HepG2 (cell line): ENCODE measurements at regions not wholly inside any gene's neighbourhood (a gene's known extent, or its start where the extent isn't known, plus 50 kb on each side); places are given as distances from the start of the nearest gene placed in this dataset.

Experiments used
- ATAC-seq: fragments of 200-7000 bp; cut with Tn5 transposase; 3 replicates; pipeline ENCODE4 v1.9.1; 2020; ENCODE audit warnings: mild to moderate bottlenecking, moderate library complexity
- BruUV-seq: library from RNA; stranded (reverse); fragments of 400-500 nt; replicated peaks from 2 replicates; lab custom pipeline; 2021; lab: Mats Ljungman, UMichigan
- CTCF ChIA-PET: fragments of 300-600 bp; formaldehyde crosslinking; extraction: SDS; loops from one replicate; lab custom pipeline; 2021; ENCODE audit warnings: low total read pairs, inconsistent platforms, low intra/inter-chr PET ratio; lab: Yijun Ruan, JAX
- POLR2A ChIA-PET: fragments of 350-600 bp; sonication (Branson Sonifier 250); formaldehyde crosslinking; loops from one replicate; lab custom pipeline; 2020; ENCODE audit warnings: antibody characterized with exemption, inconsistent platforms; lab: Yijun Ruan, JAX
- DNase-seq: peaks from one replicate; pipeline ENCODE4 v3.0.0-alpha.2; 2015; ENCODE audit warnings: low spot score
- FAIRE-seq: peaks from 3 replicates; lab custom pipeline; 2011; peaks lifted over from hg19 to GRCh38; lab: Jason Lieb, UNC
- H2AFZ ChIP-seq: one replicate; pipeline ENCODE4 v1.6.1; 2011; ENCODE audit warnings: low read length, inconsistent platforms
- H3K27ac ChIP-seq: fragments of 300-600 bp; 3 replicates; pipeline ENCODE4 v1.8.0; 2011; ENCODE audit warnings: mixed run types, mild to moderate bottlenecking, mixed read lengths, low read length, inconsistent platforms; ENCODE audit not compliant: insufficient read depth; ENCODE audit errors: extremely low read length
- H3K27me3 ChIP-seq, 2 experiments: fragments of 200-600 bp in 1 of 2; 2 replicates in 1 of 2; 3 replicates in 1 of 2; pipeline versions ENCODE4 v1.6.0 to v1.8.0; 2011; ENCODE audit warnings: low read length in 2 of 2, mild to moderate bottlenecking in 2 of 2, moderate library complexity in 2 of 2, inconsistent platforms in 1 of 2; ENCODE audit not compliant: insufficient read depth in 2 of 2, control insufficient read depth in 1 of 2
- H3K36me3 ChIP-seq, 2 experiments: fragments of 200-600 bp in 1 of 2; replicated peaks in 1 of 2; 2 replicates in 1 of 2; 3 replicates in 1 of 2; pipeline versions ENCODE4 v1.5.1 to v1.8.0; 2011; ENCODE audit warnings: low read length in 2 of 2, inconsistent platforms in 1 of 2; ENCODE audit not compliant: insufficient read depth in 2 of 2, control insufficient read depth in 1 of 2
- H3K4me1 ChIP-seq: 2 replicates; pipeline ENCODE4 v1.5.1; 2012; ENCODE audit warnings: low read length, inconsistent platforms; ENCODE audit not compliant: insufficient read depth
- H3K4me2 ChIP-seq: 2 replicates; pipeline ENCODE4 v1.6.0; 2011; ENCODE audit warnings: low read depth, low read length, inconsistent platforms
- H3K4me3 ChIP-seq, 3 experiments: fragments of 200-600 bp in 1 of 3; sonication (generic), shearing (Covaris generic) in 1 of 3; replicated peaks in 1 of 3; 2 replicates each; pipeline ENCODE4 v1.5.1; 2011 to 2016; ENCODE audit warnings: low read length in 3 of 3, inconsistent platforms in 2 of 3, low read depth in 2 of 3, mild to moderate bottlenecking in 2 of 3, control low read depth in 1 of 3, mixed read lengths in 1 of 3; ENCODE audit not compliant: insufficient read depth in 1 of 3
- H3K79me2 ChIP-seq: one replicate; pipeline ENCODE4 v1.6.1; 2011; ENCODE audit warnings: low read length, inconsistent platforms; ENCODE audit not compliant: insufficient read depth
- H3K9ac ChIP-seq: 2 replicates; pipeline ENCODE4 v1.6.0; 2011; ENCODE audit warnings: mild to moderate bottlenecking, low read depth, low read length, inconsistent platforms; ENCODE audit not compliant: insufficient read depth
- H3K9me3 ChIP-seq: 2 replicates; pipeline ENCODE4 v1.5.1; 2012; ENCODE audit warnings: mild to moderate bottlenecking, low read length
- H4K20me1 ChIP-seq: 2 replicates; pipeline ENCODE4 v1.6.0; 2011; ENCODE audit warnings: inconsistent platforms, mild to moderate bottlenecking, low read length, moderate library complexity; ENCODE audit not compliant: insufficient read depth
- CC2D1A ChIP-seq: sonication (generic); formaldehyde crosslinking; IDR thresholded peaks from 2 replicates; pipeline ENCODE4 v1.8.1; 2023; ENCODE audit warnings: mild to moderate bottlenecking, missing genetic modification reagents
- FOXJ3 ChIP-seq: sonication (generic); formaldehyde crosslinking; IDR thresholded peaks from 2 replicates; pipeline ENCODE4 v1.4.0; 2020; ENCODE audit warnings: missing genetic modification reagents, mild to moderate bottlenecking, borderline replicate concordance
- MXI1 ChIP-seq: IDR thresholded peaks from 3 replicates; pipeline ENCODE4 v1.6.1; 2012; ENCODE audit warnings: low read depth, low read length, inconsistent platforms, borderline replicate concordance
- NFYB ChIP-seq: sonication (generic); formaldehyde crosslinking; IDR thresholded peaks from 2 replicates; pipeline ENCODE4 v1.4.0; 2020; ENCODE audit warnings: missing genetic modification reagents
- SMARCE1 ChIP-seq: fragments of 450-650 bp; IDR thresholded peaks from 2 replicates; pipeline ENCODE4 v1.6.1; 2017; ENCODE audit warnings: borderline replicate concordance
- SP2 ChIP-seq: sonication (generic); formaldehyde crosslinking; IDR thresholded peaks from 2 replicates; pipeline ENCODE4 v1.5.1; 2020; ENCODE audit warnings: mild to moderate bottlenecking, missing genetic modification reagents
- ZNF652 ChIP-seq: IDR thresholded peaks from 2 replicates; pipeline ENCODE4 v1.6.1; 2016; ENCODE audit warnings: low read depth, borderline replicate concordance
- WGBS: methylation state at CpG from one replicate; pipeline ENCODE4 v1.1.6; 2017; ENCODE audit warnings: low lambda C conversion rate; 5-methylcytosine and 5-hydroxymethylcytosine counted together
- in situ Hi-C: cut with HindIII; loops from 2 replicates; pipeline ENCODE4 v1.10.0; 2017; ENCODE audit warnings: low pct_unique_long_range_greater_than_20kb; ENCODE audit not compliant: extremely low pct_ligation_motif_present
- intact Hi-C: fragments of 100-400 bp; cut with micrococcal nuclease; formaldehyde crosslinking; loops from one replicate; pipeline ENCODE4 v1.10.0; 2022; ENCODE audit not compliant: unreplicated experiment
- TF ChIP-seq, protein P1 (sequence below): IDR thresholded peaks from 2 replicates; pipeline ENCODE4 v1.6.1; 2012; ENCODE audit warnings: low read length, improper control_type of control experiment

DNA sequence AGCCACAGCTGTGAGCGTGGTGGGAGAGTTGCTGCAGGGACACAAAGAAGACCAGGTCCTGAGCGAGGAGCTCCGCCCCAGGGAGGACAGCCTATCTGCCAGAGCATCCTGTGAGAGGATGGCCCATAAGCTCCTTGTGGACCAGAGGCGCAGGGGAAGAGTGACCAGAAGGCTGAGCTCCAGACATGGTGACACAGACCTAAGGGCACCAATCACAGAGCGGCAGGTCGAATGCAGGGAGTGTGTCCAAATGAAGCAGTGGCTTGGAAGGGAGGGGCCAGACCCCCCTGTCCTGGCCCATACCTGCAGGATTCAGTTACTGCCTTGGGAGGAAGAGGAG lies 135.8 kb upstream of the TMEM72 start:
- H3K36me3 ChIP-seq: no peaks in the 10 kb centered on the region
- ChIA-PET POLR2A (no interaction called here), CTCF (no interaction called here)
- H3K9ac ChIP-seq: no peak overlapping the region
- FAIRE-seq: no peak
- H3K4me1 ChIP-seq: no peaks in the 10 kb centered on the region
- no peak overlapping the region for H3K27ac ChIP-seq
- no peak for TF ChIP-seq MXI1
- no peak for TF ChIP-seq FOXJ3
- TF ChIP-seq, protein P1, sequence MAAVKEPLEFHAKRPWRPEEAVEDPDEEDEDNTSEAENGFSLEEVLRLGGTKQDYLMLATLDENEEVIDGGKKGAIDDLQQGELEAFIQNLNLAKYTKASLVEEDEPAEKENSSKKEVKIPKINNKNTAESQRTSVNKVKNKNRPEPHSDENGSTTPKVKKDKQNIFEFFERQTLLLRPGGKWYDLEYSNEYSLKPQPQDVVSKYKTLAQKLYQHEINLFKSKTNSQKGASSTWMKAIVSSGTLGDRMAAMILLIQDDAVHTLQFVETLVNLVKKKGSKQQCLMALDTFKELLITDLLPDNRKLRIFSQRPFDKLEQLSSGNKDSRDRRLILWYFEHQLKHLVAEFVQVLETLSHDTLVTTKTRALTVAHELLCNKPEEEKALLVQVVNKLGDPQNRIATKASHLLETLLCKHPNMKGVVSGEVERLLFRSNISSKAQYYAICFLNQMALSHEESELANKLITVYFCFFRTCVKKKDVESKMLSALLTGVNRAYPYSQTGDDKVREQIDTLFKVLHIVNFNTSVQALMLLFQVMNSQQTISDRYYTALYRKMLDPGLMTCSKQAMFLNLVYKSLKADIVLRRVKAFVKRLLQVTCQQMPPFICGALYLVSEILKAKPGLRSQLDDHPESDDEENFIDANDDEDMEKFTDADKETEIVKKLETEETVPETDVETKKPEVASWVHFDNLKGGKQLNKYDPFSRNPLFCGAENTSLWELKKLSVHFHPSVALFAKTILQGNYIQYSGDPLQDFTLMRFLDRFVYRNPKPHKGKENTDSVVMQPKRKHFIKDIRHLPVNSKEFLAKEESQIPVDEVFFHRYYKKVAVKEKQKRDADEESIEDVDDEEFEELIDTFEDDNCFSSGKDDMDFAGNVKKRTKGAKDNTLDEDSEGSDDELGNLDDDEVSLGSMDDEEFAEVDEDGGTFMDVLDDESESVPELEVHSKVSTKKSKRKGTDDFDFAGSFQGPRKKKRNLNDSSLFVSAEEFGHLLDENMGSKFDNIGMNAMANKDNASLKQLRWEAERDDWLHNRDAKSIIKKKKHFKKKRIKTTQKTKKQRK: no peak
- no peak for TF ChIP-seq SP2 (CRISPR knock-in tag)
- no peak for TF ChIP-seq SMARCE1
- no peak for TF ChIP-seq CC2D1A (CRISPR knock-in tag)
- no peak for TF ChIP-seq ZNF652 (CRISPR knock-in tag)
- no peak for TF ChIP-seq NFYB (CRISPR knock-in tag)
- no peak overlapping the region for H3K4me3 ChIP-seq
- H3K27me3 ChIP-seq: 0 out of 5 replicates have a peak, but pooled peaks cover 0 to 1% of the 10 kb centered on the region in 2 experiments
- H3K4me2 ChIP-seq: no peak overlapping the region
- no TSS peak for BruUV-seq
- H4K20me1 ChIP-seq: no peaks in the 10 kb centered on the region
- H2AFZ ChIP-seq: no peak overlapping the region
- no peak for DNase-seq
- no peaks in the 10 kb centered on the region for H3K9me3 ChIP-seq
- no peaks in the 10 kb centered on the region for H3K79me2 ChIP-seq
- in situ Hi-C loops (no loop called here), intact Hi-C loops (no loop called here)
- ATAC-seq: no peak
- 17% methylated on average over 6 of the region's 6 CpGs for WGBS
